Gastroesophageal sphincter (tissue), 3 donors: ENCODE measurements at regions not wholly inside any gene's neighbourhood (a gene's known extent, or its start where the extent isn't known, plus 50 kb on each side); places are given as distances from the start of the nearest gene placed in this dataset.
"Not testable (repeated sequence)": the region's sequence is repeated elsewhere in the genome, so short reads cannot be mapped to it uniquely, and the experiment has no call there.

Source experiments
- CTCF ChIP-seq, 4 experiments: fragments of 200-600 bp in 2 of 4; fragments of 450-650 bp in 2 of 4; sonication (generic) in 1 of 4; IDR thresholded peaks; one replicate each; pipeline ENCODE4 v1.5.1; 2017 to 2019; ENCODE audit warnings: antibody characterized with exemption in 4 of 4, mild to moderate bottlenecking in 2 of 4, moderate library complexity in 2 of 4
- POLR2A ChIP-seq, 2 donors: fragments of 450-650 bp; IDR thresholded peaks; one replicate each; pipeline ENCODE4 v1.6.1; 2017; ENCODE audit warnings: antibody characterized with exemption in 2 of 2, mild to moderate bottlenecking in 2 of 2, moderate library complexity in 1 of 2
- POLR2AphosphoS5 ChIP-seq: sonication (generic); formaldehyde crosslinking; IDR thresholded peaks from one replicate; pipeline ENCODE4 v1.6.1; 2017; ENCODE audit warnings: antibody characterized with exemption

DNA sequence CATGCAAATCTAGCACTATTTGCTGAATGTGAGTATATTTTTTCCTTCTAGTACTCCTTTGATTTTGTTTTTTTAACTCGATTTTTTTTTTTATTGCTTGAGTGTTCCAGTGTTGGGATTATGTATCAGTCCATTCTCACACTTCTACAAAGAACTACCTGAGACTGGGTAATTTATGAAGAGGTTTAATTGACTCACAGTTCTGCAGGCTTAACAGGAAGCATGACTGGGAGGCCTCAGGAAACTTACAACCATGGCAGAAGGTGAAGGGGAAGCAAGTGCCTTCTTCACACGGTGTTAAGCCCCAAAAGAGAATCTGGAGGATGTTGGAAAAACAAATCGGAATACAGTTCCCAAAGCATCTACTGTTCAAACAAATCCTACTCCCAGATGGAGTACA, 69.1 kb downstream of the ZNF518B start:
- not testable (repeated sequence) for TF ChIP-seq CTCF (IDR thresholded peaks at IDR 0.05); POLR2A (IDR thresholded peaks at IDR 0.05); POLR2AphosphoS5
